Gastroesophageal sphincter (tissue), 3 donors: ENCODE measurements at regions not wholly inside any gene's neighbourhood (a gene's known extent, or its start where the extent isn't known, plus 50 kb on each side); places are given as distances from the start of the nearest gene placed in this dataset.

Experiments used
- CTCF ChIP-seq, 4 experiments: fragments of 200-600 bp in 2 of 4; fragments of 450-650 bp in 2 of 4; sonication (generic) in 1 of 4; IDR thresholded peaks; one replicate each; pipeline ENCODE4 v1.5.1; 2017 to 2019; ENCODE audit warnings: antibody characterized with exemption in 4 of 4, mild to moderate bottlenecking in 2 of 4, moderate library complexity in 2 of 4
- EP300 ChIP-seq: sonication (generic); formaldehyde crosslinking; IDR thresholded peaks from one replicate; pipeline ENCODE4 v1.6.1; 2017; ENCODE audit warnings: antibody characterized with exemption, mild to moderate bottlenecking

- no peak for TF ChIP-seq EP300
- TF ChIP-seq CTCF (IDR thresholded peaks at IDR 0.05), result no peak
Measured at GRCh38 chr11:36878737-36879136, 280.7 kb upstream of the RAG2 start.
